A549 (cell line): ENCODE measurements at regions not wholly inside any gene's neighbourhood (a gene's known extent, or its start where the extent isn't known, plus 50 kb on each side); places are given as distances from the start of the nearest gene placed in this dataset.

ENCODE experiments used
- ATAC-seq, 2 experiments: fragments of 200-7000 bp in 1 of 2; fragments of >200 bp in 1 of 2; cut with Nextera tagmentation in 1 of 2; cut with Tn5 transposase in 1 of 2; 3 replicates each; pipeline versions ENCODE4 v1.8.0 to v1.9.1; 2018 to 2020; ENCODE audit warnings: mild to moderate bottlenecking in 1 of 2, moderate library complexity in 1 of 2
- CTCF ChIA-PET: fragments of 300-600 bp; sonication (Branson Sonifier 250); formaldehyde crosslinking; extraction: SDS; loops from one replicate; lab custom pipeline; 2021; ENCODE audit warnings: antibody characterized with exemption, inconsistent platforms; lab: Yijun Ruan, JAX
- POLR2A ChIA-PET: fragments of 350-600 bp; formaldehyde crosslinking; extraction: SDS; loops from one replicate; lab custom pipeline; 2021; ENCODE audit warnings: antibody characterized with exemption, inconsistent platforms; lab: Yijun Ruan, JAX
- DNase-seq, 2 experiments: peaks; one replicate each; pipeline versions ENCODE4 v3.0.0 to v3.0.0-alpha.2; 2011 to 2016; ENCODE audit warnings: low read depth in 1 of 2, low spot score in 1 of 2
- FAIRE-seq: peaks from 2 replicates; lab custom pipeline; 2011; peaks lifted over from hg19 to GRCh38; lab: Jason Lieb, UNC
- H3K27ac ChIP-seq, 2 experiments: fragments of >200 bp; sonication (Bioruptor Twin); formaldehyde crosslinking; 3 replicates each; pipeline ENCODE4 v1.5.1; 2016 to 2017
- H3K4me1 ChIP-seq: fragments of >200 bp; sonication (Bioruptor Twin); formaldehyde crosslinking; 3 replicates; pipeline ENCODE4 v1.6.1; 2016
- H3K4me2 ChIP-seq: fragments of >200 bp; sonication (Bioruptor Twin); formaldehyde crosslinking; 3 replicates; pipeline ENCODE4 v1.6.1; 2016
- H3K4me3 ChIP-seq: fragments of >200 bp; sonication (Bioruptor Twin); formaldehyde crosslinking; 3 replicates; pipeline ENCODE4 v1.5.1; 2016
- H3K9me3 ChIP-seq: fragments of >200 bp; sonication (Bioruptor Twin); formaldehyde crosslinking; 3 replicates; pipeline ENCODE4 v1.6.1; 2016
- CEBPB ChIP-seq, 2 experiments: fragments of >200 bp in 1 of 2; sonication (Bioruptor Twin) in 1 of 2; formaldehyde crosslinking in 1 of 2; IDR thresholded peaks; 2 replicates each; pipeline ENCODE4 v1.6.1; 2012 to 2016
- CHD4 ChIP-seq: fragments of 200-600 bp; sonication (generic); IDR thresholded peaks from 2 replicates; pipeline ENCODE4 v1.6.1; 2016; ENCODE audit warnings: antibody characterized with exemption, mild to moderate bottlenecking, borderline replicate concordance
- E2F6 ChIP-seq: IDR thresholded peaks from 2 replicates; pipeline ENCODE4 v1.6.1; 2012; ENCODE audit warnings: low read depth, borderline replicate concordance
- ELK1 ChIP-seq: fragments of 150-350 bp; IDR thresholded peaks from 2 replicates; pipeline ENCODE4 v1.6.1; 2014; ENCODE audit warnings: low read depth, mild to moderate bottlenecking, low read length
- FOSB ChIP-seq: fragments of 250-450 bp; sonication (Bioruptor Pico); IDR thresholded peaks from 2 replicates; pipeline ENCODE4 v1.5.0; 2020; ENCODE audit warnings: mild to moderate bottlenecking, moderate library complexity
- FOSL2 ChIP-seq, 2 experiments: fragments of 450-650 bp in 1 of 2; fragments of >200 bp in 1 of 2; sonication (Bioruptor Twin) in 1 of 2; formaldehyde crosslinking; IDR thresholded peaks; 2 replicates each; pipeline versions ENCODE4 v1.5.0 to v1.6.1; 2016 to 2020; ENCODE audit warnings: mild to moderate bottlenecking in 1 of 2, moderate library complexity in 1 of 2
- FOXS1 ChIP-seq: fragments of 250-450 bp; sonication (Bioruptor Pico); IDR thresholded peaks from 2 replicates; pipeline ENCODE4 v1.5.0; 2020; ENCODE audit warnings: mild to moderate bottlenecking, moderate library complexity
- HOXB13 ChIP-seq: fragments of 250-450 bp; sonication (Bioruptor Pico); IDR thresholded peaks from 2 replicates; pipeline ENCODE4 v1.5.0; 2020; ENCODE audit warnings: low read depth, mild to moderate bottlenecking, moderate library complexity
- HOXB5 ChIP-seq: fragments of 250-450 bp; sonication (Bioruptor Pico); IDR thresholded peaks from 2 replicates; pipeline ENCODE4 v1.5.0; 2020; ENCODE audit warnings: mild to moderate bottlenecking, moderate library complexity
- JUN ChIP-seq, 2 experiments: fragments of >200 bp; sonication (Bioruptor Twin); formaldehyde crosslinking; IDR thresholded peaks; 2 replicates in 1 of 2; 3 replicates in 1 of 2; pipeline ENCODE4 v1.6.1; 2016 to 2017
- MAFK ChIP-seq: fragments of 450-650 bp; IDR thresholded peaks from 2 replicates; pipeline ENCODE4 v1.6.1; 2014; ENCODE audit not compliant: partially characterized antibody
- MAZ ChIP-seq: fragments of 150-350 bp; IDR thresholded peaks from 2 replicates; pipeline ENCODE4 v1.6.1; 2014; ENCODE audit warnings: antibody characterized with exemption, low read depth, low read length, borderline replicate concordance
- MYC ChIP-seq: IDR thresholded peaks from 2 replicates; pipeline ENCODE4 v1.6.1; 2012; ENCODE audit warnings: mild to moderate bottlenecking, inconsistent platforms, low read length, improper control_type of control experiment, borderline replicate concordance
- POLR2A ChIP-seq: IDR thresholded peaks from 2 replicates; pipeline ENCODE4 v1.6.1; 2012; ENCODE audit warnings: mild to moderate bottlenecking, low read length
- RAD21 ChIP-seq, 2 experiments: fragments of >200 bp in 1 of 2; sonication (Bioruptor Twin) in 1 of 2; formaldehyde crosslinking in 1 of 2; IDR thresholded peaks in 1 of 2; conservative IDR thresholded peaks in 1 of 2; 2 replicates in 1 of 2; 3 replicates in 1 of 2; pipeline ENCODE4 v1.6.1; 2012 to 2018; ENCODE audit warnings: inconsistent platforms in 1 of 2
- RARB ChIP-seq: fragments of 250-450 bp; sonication (Bioruptor Pico); IDR thresholded peaks from 2 replicates; pipeline ENCODE4 v1.8.0; 2021; ENCODE audit warnings: mild to moderate bottlenecking, moderate library complexity
- RCOR1 ChIP-seq: fragments of 150-350 bp; IDR thresholded peaks from 2 replicates; pipeline ENCODE4 v1.6.1; 2014; ENCODE audit warnings: antibody characterized with exemption, low read length, low read depth
- REST ChIP-seq: fragments of 200-600 bp; sonication (generic); IDR thresholded peaks from 2 replicates; pipeline ENCODE4 v1.6.1; 2016; ENCODE audit warnings: antibody characterized with exemption, mild to moderate bottlenecking, moderate library complexity
- SMC3 ChIP-seq: fragments of >200 bp; sonication (Bioruptor Twin); formaldehyde crosslinking; IDR thresholded peaks from 3 replicates; pipeline ENCODE4 v1.6.1; 2018; ENCODE audit warnings: inconsistent platforms
- USF2 ChIP-seq: fragments of 450-650 bp; IDR thresholded peaks from 2 replicates; pipeline ENCODE4 v1.6.1; 2014; ENCODE audit warnings: antibody characterized with exemption
- ZC3H11A ChIP-seq: fragments of 450-650 bp; IDR thresholded peaks from 2 replicates; pipeline ENCODE4 v1.6.1; 2014; ENCODE audit warnings: antibody characterized with exemption, mild to moderate bottlenecking
- WGBS: methylation state at CpG from one replicate; pipeline ENCODE4 v1.1.6; 2017; ENCODE audit errors: missing lambda C conversion rate; 5-methylcytosine and 5-hydroxymethylcytosine counted together

- no peak for DNase-seq
- 12% methylated on average over 4 of the region's 4 CpGs for WGBS
- no peak overlapping the region for H3K4me3 ChIP-seq
- H3K4me2 ChIP-seq: no peak overlapping the region
- no peak for FAIRE-seq
- no peaks in the 10 kb centered on the region for H3K9me3 ChIP-seq
- H3K4me1 ChIP-seq: no peaks in the 10 kb centered on the region
- H3K27ac ChIP-seq: no peak overlapping the region
- POLR2A ChIA-PET: no interaction called here
- TF ChIP-seq MAFK (peak; percentile 70), ZC3H11A (no peak), FOXS1 (CRISPR knock-in tag) (no peak), E2F6 (no peak), CHD4 (no peak), JUN (IDR thresholded peaks at IDR 0.05) (no peak), RARB (CRISPR knock-in tag) (no peak), RCOR1 (no peak)
- no peak for ATAC-seq
- CTCF ChIA-PET: no interaction called here
Measured at GRCh38 chr16:65746941-65747340, 619.5 kb upstream of the CDH5 start.

- Histone ChIP-seq H3K4me1 (no peaks in the 10 kb centered on the region), H3K27ac (no peak overlapping the region), H3K9me3 (no peaks in the 10 kb centered on the region), H3K4me3 (no peak overlapping the region), H3K4me2 (no peak overlapping the region)
- CTCF ChIA-PET: interaction anchor here (0.5 to 1.2 kb wide), 2 partner anchors 27 to 983 kb away, joined by 3 read pairs; no protein-coding TSS in a partner anchor
- FAIRE-seq: no peak
- WGBS: 0% methylated on average over 1 of the region's 1 CpG
- no peak for ATAC-seq
- DNase-seq: no peak
- TF ChIP-seq ELK1: no peak
- TF ChIP-seq MAZ: no peak
- no peak for TF ChIP-seq REST
- TF ChIP-seq POLR2A: no peak
- no peak for TF ChIP-seq RAD21 (conservative IDR thresholded peaks at IDR 0.05 in 1 of 2, IDR thresholded peaks at IDR 0.05 in 1 of 2)
- TF ChIP-seq ZC3H11A: no peak
- TF ChIP-seq HOXB13: no peak
- no peak for TF ChIP-seq HOXB5 (CRISPR knock-in tag)
- TF ChIP-seq FOSB: no peak
- TF ChIP-seq USF2: no peak
- TF ChIP-seq MYC: no peak
- TF ChIP-seq SMC3: no peak
- TF ChIP-seq FOSL2 (IDR thresholded peaks at IDR 0.05): no peak
- TF ChIP-seq FOSL2 (CRISPR knock-in tag; IDR thresholded peaks at IDR 0.05): no peak
- no peak for TF ChIP-seq CEBPB (IDR thresholded peaks at IDR 0.05)
- no peak for TF ChIP-seq FOXS1 (CRISPR knock-in tag)
- POLR2A ChIA-PET: no interaction called here
Measured at GRCh38 chr16:65745201-65745708, 621.2 kb upstream of the CDH5 start.
